ENCODE measurements at regions not wholly inside any gene's neighbourhood (a gene's known extent, or its start where the extent isn't known, plus 50 kb on each side); places are given as distances from the start of the nearest gene placed in this dataset.

DNA sequence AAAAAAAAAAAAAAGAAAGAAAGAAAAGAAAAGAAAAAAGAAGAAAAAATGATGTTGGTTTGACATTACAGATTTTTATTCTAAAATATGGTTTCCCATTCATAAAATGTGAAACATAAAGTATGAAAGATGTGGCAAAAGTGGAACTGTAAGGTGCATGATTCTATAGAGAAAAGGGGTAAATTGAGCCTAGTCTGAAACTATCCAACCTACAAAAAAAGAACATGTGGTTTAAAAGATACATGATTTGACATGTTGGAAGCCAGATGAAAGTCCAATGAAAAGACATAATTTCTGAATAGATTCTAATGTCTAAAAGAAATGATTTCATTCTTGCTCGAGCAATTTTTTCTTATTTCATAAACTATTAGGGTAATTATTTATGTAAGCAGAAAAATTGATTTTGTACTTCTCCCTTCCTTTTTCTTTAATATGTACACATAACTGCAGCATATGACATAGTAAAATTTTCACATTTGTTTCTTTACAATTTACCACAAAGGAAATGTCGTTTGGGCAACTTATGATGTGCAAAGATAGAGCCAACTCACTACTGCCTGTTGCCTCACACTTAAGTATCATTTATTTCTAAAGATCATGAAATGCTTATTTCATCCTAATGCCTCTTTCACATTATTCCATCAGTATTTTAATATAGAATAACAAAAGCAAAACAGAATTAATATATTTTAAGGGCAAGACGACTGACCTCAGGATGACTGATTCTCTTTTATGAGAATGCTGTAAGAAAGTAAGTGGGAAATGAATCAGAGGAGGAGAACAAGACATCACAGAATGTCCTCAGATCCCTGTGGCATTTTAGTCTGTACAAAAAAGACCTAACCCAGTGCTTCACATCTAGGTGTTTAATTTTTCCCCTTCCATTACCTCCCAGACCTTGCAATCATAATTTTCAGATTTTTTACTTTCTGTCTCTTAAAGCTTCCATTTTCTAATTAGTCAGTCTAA lies 165.8 kb upstream of the HMCN1 start:
- Mint-ChIP-seq H3K9me3 (ENCODE audit: low read depth, unreplicated experiment) (no peaks in the 10 kb centered on the region), H3K4me3 (ENCODE audit: low read depth, unreplicated experiment) (no peak overlapping the region), H3K27me3 (ENCODE audit: unreplicated experiment) (no peaks in the 10 kb centered on the region), H3K4me1 (ENCODE audit: low read depth, unreplicated experiment) (peaks cover 78% of the 10 kb centered on the region), H3K36me3 (ENCODE audit: insufficient read depth, unreplicated experiment) (peaks cover 5% of the 10 kb centered on the region), H3K27ac (ENCODE audit: unreplicated experiment) (peak overlapping the region; percentile 91)
- CTCF ChIA-PET: no interaction called here
- TF ChIP-seq, protein P1, sequence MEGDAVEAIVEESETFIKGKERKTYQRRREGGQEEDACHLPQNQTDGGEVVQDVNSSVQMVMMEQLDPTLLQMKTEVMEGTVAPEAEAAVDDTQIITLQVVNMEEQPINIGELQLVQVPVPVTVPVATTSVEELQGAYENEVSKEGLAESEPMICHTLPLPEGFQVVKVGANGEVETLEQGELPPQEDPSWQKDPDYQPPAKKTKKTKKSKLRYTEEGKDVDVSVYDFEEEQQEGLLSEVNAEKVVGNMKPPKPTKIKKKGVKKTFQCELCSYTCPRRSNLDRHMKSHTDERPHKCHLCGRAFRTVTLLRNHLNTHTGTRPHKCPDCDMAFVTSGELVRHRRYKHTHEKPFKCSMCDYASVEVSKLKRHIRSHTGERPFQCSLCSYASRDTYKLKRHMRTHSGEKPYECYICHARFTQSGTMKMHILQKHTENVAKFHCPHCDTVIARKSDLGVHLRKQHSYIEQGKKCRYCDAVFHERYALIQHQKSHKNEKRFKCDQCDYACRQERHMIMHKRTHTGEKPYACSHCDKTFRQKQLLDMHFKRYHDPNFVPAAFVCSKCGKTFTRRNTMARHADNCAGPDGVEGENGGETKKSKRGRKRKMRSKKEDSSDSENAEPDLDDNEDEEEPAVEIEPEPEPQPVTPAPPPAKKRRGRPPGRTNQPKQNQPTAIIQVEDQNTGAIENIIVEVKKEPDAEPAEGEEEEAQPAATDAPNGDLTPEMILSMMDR (IDR thresholded peaks at IDR 0.05; ENCODE audit: unreplicated experiment): no peak
- intact Hi-C loops (cut with micrococcal nuclease; ENCODE audit: unreplicated experiment): loop anchor here (5.0 kb wide), 1 partner anchor 251 kb away; the partner anchor contains the start of gene IVNS1ABP
- BruUV-seq (replicated peaks): no TSS peak
- no peak for DNase-seq

DNA sequence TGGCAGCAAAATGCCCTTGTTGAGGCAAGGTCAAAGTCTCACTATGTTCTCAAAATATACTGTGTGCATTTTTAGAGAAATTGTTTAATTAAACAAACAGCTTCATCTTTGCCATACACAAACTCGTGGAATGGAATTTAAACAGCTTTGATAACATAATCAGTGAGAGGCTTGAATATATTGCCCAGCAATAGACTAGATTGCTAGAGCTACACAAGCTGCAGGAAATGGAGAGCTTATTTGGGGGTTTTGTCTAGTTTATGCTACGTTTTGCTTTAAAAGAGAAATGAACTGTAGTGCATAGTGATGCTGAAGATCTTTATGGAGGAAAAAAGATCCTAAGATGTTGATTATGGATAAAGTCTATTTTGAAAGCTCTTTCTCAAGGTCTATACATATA lies 166.8 kb upstream of the HMCN1 start:
- no peaks in the 10 kb centered on the region for H3K27me3 Mint-ChIP-seq (ENCODE audit: unreplicated experiment)
- DNase-seq: no peak
- peaks cover 81% of the 10 kb centered on the region for H3K4me1 Mint-ChIP-seq (ENCODE audit: low read depth, unreplicated experiment)
- intact Hi-C loops (cut with micrococcal nuclease; ENCODE audit: unreplicated experiment): loop anchor here (2.0 to 5.0 kb wide), 2 partner anchors 79 to 250 kb away; partner anchors contain the start of gene IVNS1ABP
- H3K4me3 Mint-ChIP-seq (ENCODE audit: low read depth, unreplicated experiment): peak overlapping the region; percentile 14
- H3K27ac Mint-ChIP-seq (ENCODE audit: unreplicated experiment): peak overlapping the region; percentile 91
- CTCF ChIA-PET: interaction anchor here (2.2 to 4.2 kb wide), 2 partner anchors 28 to 250 kb away, joined by 13 to 18 read pairs; partner anchors contain the start of gene IVNS1ABP
- H3K9me3 Mint-ChIP-seq (ENCODE audit: low read depth, unreplicated experiment): no peaks in the 10 kb centered on the region
- no TSS peak for BruUV-seq (replicated peaks)
- TF ChIP-seq, protein P1 (IDR thresholded peaks at IDR 0.05; ENCODE audit: unreplicated experiment): no peak
- peaks cover 5% of the 10 kb centered on the region for H3K36me3 Mint-ChIP-seq (ENCODE audit: insufficient read depth, unreplicated experiment)

DNA sequence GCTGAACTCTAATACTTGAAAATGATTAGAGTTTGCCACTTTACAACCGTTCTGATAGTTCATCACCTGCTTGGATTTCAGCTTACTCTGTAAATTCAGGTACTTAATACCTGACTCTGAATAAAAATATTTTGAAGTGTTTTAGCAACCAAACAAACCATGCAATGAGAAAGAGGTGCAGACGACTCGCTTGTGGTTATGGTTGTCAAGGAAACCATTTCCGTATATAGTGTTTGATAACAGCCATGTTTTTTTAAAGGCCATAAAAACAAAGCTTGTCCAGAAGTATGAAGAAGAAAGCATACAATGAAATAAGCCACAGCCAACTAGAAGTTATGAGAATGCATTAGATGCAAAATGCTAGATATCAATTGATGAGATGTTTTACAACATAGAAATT lies 167.2 kb upstream of the HMCN1 start:
- peak overlapping the region; percentile 91 for H3K27ac Mint-ChIP-seq (ENCODE audit: unreplicated experiment)
- H3K4me1 Mint-ChIP-seq (ENCODE audit: low read depth, unreplicated experiment): peaks cover 83% of the 10 kb centered on the region
- CTCF ChIA-PET: interaction anchor here (2.2 to 4.2 kb wide), 2 partner anchors 28 to 250 kb away, joined by 13 to 18 read pairs; partner anchors contain the start of gene IVNS1ABP
- DNase-seq: peak; percentile 28
- intact Hi-C loops (cut with micrococcal nuclease; ENCODE audit: unreplicated experiment): loop anchor here (2.0 to 5.0 kb wide), 2 partner anchors 80 to 250 kb away; partner anchors contain the start of gene IVNS1ABP
- no peaks in the 10 kb centered on the region for H3K27me3 Mint-ChIP-seq (ENCODE audit: unreplicated experiment)
- TF ChIP-seq, protein P1 (IDR thresholded peaks at IDR 0.05; ENCODE audit: unreplicated experiment): no peak
- H3K4me3 Mint-ChIP-seq (ENCODE audit: low read depth, unreplicated experiment): peak overlapping the region; percentile 14
- no peaks in the 10 kb centered on the region for H3K9me3 Mint-ChIP-seq (ENCODE audit: low read depth, unreplicated experiment)
- peaks cover 5% of the 10 kb centered on the region for H3K36me3 Mint-ChIP-seq (ENCODE audit: insufficient read depth, unreplicated experiment)
- BruUV-seq (replicated peaks): no TSS peak

DNA sequence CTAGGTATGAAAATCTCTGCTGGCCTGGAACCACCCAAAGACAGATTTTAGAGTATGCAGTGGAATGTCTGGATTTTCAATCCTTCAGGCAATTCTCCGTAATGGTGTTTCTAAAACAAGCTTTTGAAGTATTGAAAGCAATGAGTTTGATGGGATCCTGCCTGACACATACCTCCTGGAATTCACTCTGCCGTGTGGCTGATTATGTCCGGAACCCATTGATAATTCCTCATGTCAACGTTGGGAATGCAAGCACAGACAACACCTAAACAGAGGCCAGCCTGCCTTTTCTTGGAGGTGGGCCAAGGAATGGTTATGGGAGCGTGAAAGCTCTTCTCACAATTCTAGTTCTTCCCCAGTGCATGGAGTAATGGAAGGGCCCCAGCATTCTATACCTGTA lies 168.9 kb upstream of the HMCN1 start:
- Mint-ChIP-seq H3K9me3 (ENCODE audit: low read depth, unreplicated experiment) (no peaks in the 10 kb centered on the region), H3K36me3 (ENCODE audit: insufficient read depth, unreplicated experiment) (peaks cover 5% of the 10 kb centered on the region), H3K27ac (ENCODE audit: unreplicated experiment) (peak overlapping the region; percentile 91), H3K4me3 (ENCODE audit: low read depth, unreplicated experiment) (no peak overlapping the region), H3K27me3 (ENCODE audit: unreplicated experiment) (no peaks in the 10 kb centered on the region), H3K4me1 (ENCODE audit: low read depth, unreplicated experiment) (peaks cover 82% of the 10 kb centered on the region)
- intact Hi-C loops (cut with micrococcal nuclease; ENCODE audit: unreplicated experiment): loop anchor here (2.0 to 5.0 kb wide), 2 partner anchors 125 to 248 kb away; partner anchors contain the start of gene IVNS1ABP
- BruUV-seq (replicated peaks): no TSS peak
- DNase-seq: peak; percentile 65
- TF ChIP-seq, protein P1 (IDR thresholded peaks at IDR 0.05; ENCODE audit: unreplicated experiment): no peak
- CTCF ChIA-PET: interaction anchor here (0.6 to 4.2 kb wide), 6 partner anchors 30 to 248 kb away, joined by 3 to 18 read pairs (median 4); partner anchors contain the start of gene IVNS1ABP
